Stomach (tissue), 4 donors: ENCODE measurements at regions not wholly inside any gene's neighbourhood (a gene's known extent, or its start where the extent isn't known, plus 50 kb on each side); places are given as distances from the start of the nearest gene placed in this dataset.

Source experiments
- CTCF ChIP-seq, 7 experiments: fragments of 450-650 bp in 4 of 7; fragments of 200-600 bp in 3 of 7; sonication (generic) in 3 of 7; IDR thresholded peaks; one replicate each; pipeline ENCODE4 v1.5.1; 2016 to 2019; ENCODE audit warnings: antibody characterized with exemption in 7 of 7, control low read depth in 2 of 7, mild to moderate bottlenecking in 1 of 7
- EP300 ChIP-seq: sonication (generic); formaldehyde crosslinking; IDR thresholded peaks from one replicate; pipeline ENCODE4 v1.6.1; 2017; ENCODE audit warnings: antibody characterized with exemption
- POLR2A ChIP-seq, 4 donors: fragments of 450-650 bp; IDR thresholded peaks; one replicate each; pipeline ENCODE4 v1.6.1; 2016; ENCODE audit warnings: antibody characterized with exemption in 4 of 4, control low read depth in 2 of 4, mild to moderate bottlenecking in 1 of 4, moderate library complexity in 1 of 4
- POLR2AphosphoS5 ChIP-seq, 3 donors: sonication (generic); formaldehyde crosslinking; IDR thresholded peaks; one replicate each; pipeline ENCODE4 v1.6.1; 2016; ENCODE audit warnings: antibody characterized with exemption in 3 of 3

DNA sequence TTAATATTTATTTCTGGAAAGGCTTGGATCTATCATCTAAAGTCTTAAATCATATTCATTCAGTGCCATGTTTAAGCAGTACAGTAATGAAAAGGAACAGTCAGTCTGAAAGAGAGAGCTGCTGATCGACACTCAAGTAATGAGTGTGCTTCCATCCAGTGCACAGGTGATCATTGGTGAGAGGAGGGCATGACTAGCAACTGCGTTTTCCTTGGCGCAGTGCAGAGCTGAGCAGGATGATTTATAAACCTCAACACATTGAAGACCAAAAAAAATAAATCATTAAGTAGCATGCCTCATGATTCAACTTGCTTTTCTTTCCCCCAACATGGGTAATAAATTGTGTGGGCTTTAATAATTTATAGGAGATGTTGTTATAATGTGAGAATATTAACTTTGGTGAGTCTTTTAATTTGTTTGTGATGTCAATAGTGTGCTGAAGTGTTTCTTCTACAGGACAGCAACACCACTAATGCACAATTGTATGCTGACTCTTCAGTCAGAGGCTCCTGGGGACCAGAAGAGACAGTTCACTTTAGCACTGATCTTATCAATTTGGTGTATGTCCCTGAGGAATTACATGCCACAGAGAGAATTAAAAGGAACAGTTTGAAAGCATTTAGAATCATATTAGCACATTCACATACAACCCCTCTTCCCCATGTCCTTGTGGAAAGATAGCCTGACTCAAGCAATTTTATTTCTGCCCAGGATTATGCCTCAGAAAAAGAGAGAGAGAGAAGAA is 199.7 kb upstream of the ADGRL2 start:
- TF ChIP-seq CTCF (IDR thresholded peaks at IDR 0.05): no peak
- TF ChIP-seq POLR2AphosphoS5 (IDR thresholded peaks at IDR 0.05): no peak
- no peak for TF ChIP-seq POLR2A (IDR thresholded peaks at IDR 0.05)
- no peak for TF ChIP-seq EP300
